GM10248 (cell line): ENCODE measurements at regions not wholly inside any gene's neighbourhood (a gene's known extent, or its start where the extent isn't known, plus 50 kb on each side); places are given as distances from the start of the nearest gene placed in this dataset.

Experiments
- CTCF ChIA-PET: fragments of 300-600 bp; sonication (Branson Sonifier 250); formaldehyde crosslinking; extraction: SDS; loops from one replicate; lab custom pipeline; 2021; ENCODE audit warnings: antibody characterized with exemption; lab: Yijun Ruan, JAX
- POLR2A ChIA-PET: fragments of 350-650 bp; sonication (Branson Sonifier 250); formaldehyde crosslinking; extraction: SDS; loops from one replicate; lab custom pipeline; 2020; ENCODE audit warnings: antibody characterized with exemption; lab: Yijun Ruan, JAX
- DNase-seq: peaks from one replicate; pipeline ENCODE4 v3.0.0; 2012; ENCODE audit errors: extremely low spot score
- CTCF ChIP-seq: IDR thresholded peaks from 2 replicates; pipeline ENCODE4 v1.5.1; 2012; ENCODE audit warnings: mild to moderate bottlenecking, low read depth; ENCODE audit errors: extremely low read depth, missing control alignments, control extremely low read depth

- ChIA-PET CTCF (interaction anchor here (0.6 to 2.5 kb wide), 6 partner anchors 9 to 291 kb away, joined by 3 to 11 read pairs (median 3); no protein-coding TSS in a partner anchor), POLR2A (no interaction called here)
- DNase-seq: no peak
- no peak for TF ChIP-seq CTCF
Measured at GRCh38 chr6:129921169-129921817, 60.2 kb upstream of the TMEM244 start.

DNA sequence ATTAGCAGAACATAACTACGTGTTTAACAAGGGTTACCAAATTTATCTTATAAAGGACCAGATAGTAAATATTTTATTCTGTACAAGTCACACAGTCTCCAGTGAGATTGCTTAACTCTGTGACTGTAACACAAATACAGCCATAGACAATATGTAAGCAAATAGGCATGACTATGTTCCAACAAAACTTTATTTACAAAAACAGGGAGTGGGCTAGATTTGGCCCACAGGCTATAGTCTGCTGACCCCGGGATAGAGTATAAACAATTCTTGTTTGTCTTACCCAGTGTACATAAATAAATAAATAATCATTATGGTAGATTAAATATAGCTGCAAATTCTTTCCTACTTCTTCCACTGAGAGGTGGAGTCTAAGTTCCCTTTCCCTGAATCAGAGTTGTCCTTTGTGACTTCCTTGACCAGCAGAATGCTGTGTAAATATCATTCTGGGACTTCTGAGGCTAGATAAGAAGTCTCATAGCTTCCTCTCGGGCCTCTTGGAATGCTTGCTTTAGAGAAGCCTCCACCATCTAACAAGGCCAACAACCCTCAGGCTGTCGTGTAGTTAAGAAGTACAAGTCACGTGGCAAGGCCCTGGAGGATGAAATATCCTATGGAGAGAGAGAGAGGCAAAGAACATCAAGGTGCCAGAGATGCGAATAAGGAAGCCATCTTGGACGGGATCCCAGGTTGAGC is 59.1 kb upstream of the TMEM244 start:
- ChIA-PET CTCF (interaction anchor here (0.6 to 2.5 kb wide), 6 partner anchors 10 to 46 kb away, joined by 3 to 11 read pairs (median 3); no protein-coding TSS in a partner anchor), POLR2A (no interaction called here)
- DNase-seq: no peak
- no peak for TF ChIP-seq CTCF

DNA sequence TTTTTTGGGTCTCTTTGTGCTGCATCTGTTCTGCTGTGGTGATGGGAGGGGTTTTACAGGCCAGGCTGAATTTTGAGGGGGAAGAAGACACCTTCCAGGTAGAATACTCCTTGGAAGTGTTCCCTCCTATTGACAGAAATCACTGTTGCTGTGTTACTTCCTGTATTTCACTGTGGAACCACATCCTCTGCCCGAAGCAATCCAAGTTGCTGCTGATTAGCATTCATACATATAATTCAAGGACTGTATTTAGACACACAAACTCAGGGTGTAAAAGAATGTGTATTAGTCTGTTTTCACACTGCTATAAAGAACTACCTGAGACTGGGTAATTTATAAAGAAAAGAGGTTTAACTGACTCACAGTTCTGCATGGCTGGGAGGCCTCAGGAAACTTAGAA is 50.6 kb upstream of the TMEM244 start:
- no peak for DNase-seq
- no peak for TF ChIP-seq CTCF
- POLR2A ChIA-PET: no interaction called here
- CTCF ChIA-PET: no interaction called here
